ENCODE measurements at regions not wholly inside any gene's neighbourhood (a gene's known extent, or its start where the extent isn't known, plus 50 kb on each side); places are given as distances from the start of the nearest gene placed in this dataset.

DNA sequence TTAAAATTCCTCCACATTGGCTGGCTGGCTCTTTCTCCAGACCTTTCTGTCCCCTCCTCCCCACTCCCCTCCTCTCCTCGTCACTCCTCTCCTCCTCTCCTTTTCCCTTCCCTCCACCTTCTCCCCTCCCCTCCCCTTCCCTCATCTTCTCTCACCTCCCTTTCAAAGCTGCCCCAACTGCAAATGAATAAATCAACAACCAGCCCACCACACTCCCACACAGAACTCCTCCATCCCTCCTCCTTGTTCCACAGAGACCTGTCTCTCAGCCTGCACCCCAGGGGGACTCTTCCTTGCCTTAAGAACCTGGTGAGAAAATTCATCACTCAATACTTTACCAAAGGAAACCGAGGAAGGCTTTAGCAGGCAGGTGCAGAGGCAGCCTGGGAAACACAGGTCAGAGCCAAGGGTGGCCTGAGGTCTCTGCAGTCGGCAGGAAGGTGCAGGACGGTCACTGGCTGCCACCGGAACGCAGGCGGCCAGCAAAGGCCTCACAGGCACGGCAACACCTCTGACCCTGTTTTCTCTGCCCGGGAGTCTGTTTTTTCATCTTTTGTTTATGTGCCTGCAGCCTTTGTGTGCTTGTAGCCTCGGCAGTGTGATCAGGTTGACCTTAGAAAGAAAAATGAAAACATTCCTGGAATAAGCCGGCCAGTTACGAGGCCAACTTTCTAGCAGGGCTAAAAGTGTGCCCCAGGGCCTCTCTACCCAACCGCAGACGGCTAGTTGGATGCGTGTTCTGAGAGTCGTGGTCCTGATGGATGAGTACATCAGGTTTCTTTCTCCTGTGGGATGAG, 207.6 kb upstream of the KLF6 start:
- Histone ChIP-seq H3K4me2 (ENCODE audit: insufficient read depth, low read length) (no peak overlapping the region), H3K4me3 (replicated peaks in 1 of 3; ENCODE audit: insufficient read depth in 1 of 3, low read depth in 1 of 3, low read length in 3 of 3) (no peak overlapping the region), H3K36me3 (ENCODE audit: control insufficient read depth in 2 of 2, extremely low read depth in 1 of 2, insufficient read depth in 2 of 2, low read length in 2 of 2) (no peaks in the 10 kb centered on the region), H3K9me1 (replicated peaks; ENCODE audit: control insufficient read depth, extremely low read depth, insufficient read depth, low read length) (no peaks in the 10 kb centered on the region), H3K79me2 (ENCODE audit: control insufficient read depth, insufficient read depth, low read length) (no peaks in the 10 kb centered on the region), H3K27ac (ENCODE audit: insufficient read depth, low read depth, low read length) (no peak overlapping the region), H3K9me3 (replicated peaks; ENCODE audit: control insufficient read depth, insufficient read depth, low read length) (no peaks in the 10 kb centered on the region), H4K20me1 (replicated peaks; ENCODE audit: control insufficient read depth, extremely low read depth, insufficient read depth, low read length) (no peaks in the 10 kb centered on the region), H3K4me1 (ENCODE audit: control insufficient read depth, extremely low read depth, insufficient read depth, low read length) (peaks cover 12% of the 10 kb centered on the region), H3K27me3 (ENCODE audit: control insufficient read depth in 2 of 2, insufficient read depth in 2 of 2, low read length in 2 of 2) (no peaks in the 10 kb centered on the region), H2AFZ (ENCODE audit: low read depth, low read length) (peak overlapping the region; percentile 31), H3K9ac (replicated peaks; ENCODE audit: extremely low read depth, insufficient read depth, low read length) (no peak overlapping the region)
- dilution Hi-C loops (cut with MboI; ENCODE audit: extremely low pct_ligation_motif_present, low sequenced_read_pairs) (no loop called here), intact Hi-C loops (cut with micrococcal nuclease) (no loop called here)
- DNase-seq (ENCODE audit: low read depth, low spot score) (peak; percentile 6), FAIRE-seq (peak; percentile 15)
- ChIA-PET CTCF (interaction anchor here (1.1 kb wide), 1 partner anchor 79 kb away, joined by 3 read pairs; no protein-coding TSS in a partner anchor), POLR2A (no interaction called here)
- TF ChIP-seq JUN (IDR thresholded peaks at IDR 0.05; ENCODE audit: borderline replicate concordance, insufficient read depth, insufficient read length, low read depth) (no peak), MYC (IDR thresholded peaks at IDR 0.05; ENCODE audit: low read depth, low read length) (no peak), POLR2AphosphoS5 (IDR thresholded peaks at IDR 0.05; ENCODE audit: insufficient read depth, low read depth, low read length) (no peak), FOS (IDR thresholded peaks at IDR 0.05; ENCODE audit: borderline replicate concordance, insufficient read depth, low read length) (no peak), POLR2A (IDR thresholded peaks at IDR 0.05; ENCODE audit: low read depth, low read length) (no peak), EZH2 (IDR thresholded peaks at IDR 0.05; ENCODE audit: borderline replicate concordance, low read depth, low read length, severe bottlenecking) (no peak), GATA2 (IDR thresholded peaks at IDR 0.05; ENCODE audit: insufficient read depth, insufficient read length, low read depth, low read length) (no peak)
- TF ChIP-seq, protein P1, sequence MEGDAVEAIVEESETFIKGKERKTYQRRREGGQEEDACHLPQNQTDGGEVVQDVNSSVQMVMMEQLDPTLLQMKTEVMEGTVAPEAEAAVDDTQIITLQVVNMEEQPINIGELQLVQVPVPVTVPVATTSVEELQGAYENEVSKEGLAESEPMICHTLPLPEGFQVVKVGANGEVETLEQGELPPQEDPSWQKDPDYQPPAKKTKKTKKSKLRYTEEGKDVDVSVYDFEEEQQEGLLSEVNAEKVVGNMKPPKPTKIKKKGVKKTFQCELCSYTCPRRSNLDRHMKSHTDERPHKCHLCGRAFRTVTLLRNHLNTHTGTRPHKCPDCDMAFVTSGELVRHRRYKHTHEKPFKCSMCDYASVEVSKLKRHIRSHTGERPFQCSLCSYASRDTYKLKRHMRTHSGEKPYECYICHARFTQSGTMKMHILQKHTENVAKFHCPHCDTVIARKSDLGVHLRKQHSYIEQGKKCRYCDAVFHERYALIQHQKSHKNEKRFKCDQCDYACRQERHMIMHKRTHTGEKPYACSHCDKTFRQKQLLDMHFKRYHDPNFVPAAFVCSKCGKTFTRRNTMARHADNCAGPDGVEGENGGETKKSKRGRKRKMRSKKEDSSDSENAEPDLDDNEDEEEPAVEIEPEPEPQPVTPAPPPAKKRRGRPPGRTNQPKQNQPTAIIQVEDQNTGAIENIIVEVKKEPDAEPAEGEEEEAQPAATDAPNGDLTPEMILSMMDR (IDR thresholded peaks at IDR 0.05; ENCODE audit: extremely low read depth in 1 of 2, insufficient read depth in 1 of 2, low read depth in 1 of 2, low read length in 2 of 2): no peak
- TF ChIP-seq, protein P2, sequence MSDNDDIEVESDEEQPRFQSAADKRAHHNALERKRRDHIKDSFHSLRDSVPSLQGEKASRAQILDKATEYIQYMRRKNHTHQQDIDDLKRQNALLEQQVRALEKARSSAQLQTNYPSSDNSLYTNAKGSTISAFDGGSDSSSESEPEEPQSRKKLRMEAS (IDR thresholded peaks at IDR 0.05; ENCODE audit: insufficient read depth, insufficient read length): no peak
- BruUV-seq (replicated peaks): no TSS peak
